OCI-LY7 (cell line): ENCODE measurements at regions not wholly inside any gene's neighbourhood (a gene's known extent, or its start where the extent isn't known, plus 50 kb on each side); places are given as distances from the start of the nearest gene placed in this dataset.

Experiments used
- BruUV-seq: library from RNA; stranded (reverse); fragments of 400-500 nt; replicated peaks from 2 replicates; lab custom pipeline; 2021; lab: Mats Ljungman, UMichigan
- CTCF ChIA-PET: fragments of 300-600 bp; sonication (Branson Sonifier 250); formaldehyde crosslinking; loops from one replicate; lab custom pipeline; 2022; ENCODE audit warnings: antibody characterized with exemption; ENCODE audit not compliant: unreplicated experiment; lab: Charles Lee
- POLR2A ChIA-PET: fragments of 300-600 bp; sonication (Branson Sonifier 250); formaldehyde crosslinking; loops from one replicate; lab custom pipeline; 2022; ENCODE audit warnings: antibody characterized with exemption; lab: Charles Lee
- DNase-seq: peaks from one replicate; pipeline ENCODE4 v3.0.0-alpha.2; 2015; ENCODE audit warnings: low spot score
- H2AFZ ChIP-seq: fragments of 200-600 bp; sonication (generic), shearing (Covaris generic); 2 replicates; pipeline ENCODE4 v1.6.1; 2014; ENCODE audit warnings: mild to moderate bottlenecking, antibody characterized with exemption, low read length, moderate library complexity
- H3K27ac ChIP-seq: fragments of 200-600 bp; sonication (generic); 2 replicates; pipeline ENCODE4 v1.5.1; 2014; ENCODE audit warnings: mixed run types, low read depth, mild to moderate bottlenecking, moderate library complexity, low read length, inconsistent platforms; ENCODE audit not compliant: poor library complexity, severe bottlenecking
- H3K36me3 ChIP-seq: fragments of 200-600 bp; sonication (generic); 2 replicates; pipeline ENCODE4 v1.6.1; 2014; ENCODE audit warnings: mild to moderate bottlenecking, antibody characterized with exemption, low read length, moderate library complexity, mixed read lengths; ENCODE audit not compliant: insufficient read depth
- H3K4me1 ChIP-seq: fragments of 200-600 bp; sonication (generic); 2 replicates; pipeline ENCODE4 v1.5.1; 2014; ENCODE audit warnings: mild to moderate bottlenecking, low read length; ENCODE audit not compliant: insufficient read depth, poor library complexity, severe bottlenecking
- H3K4me2 ChIP-seq: fragments of 200-600 bp; sonication (generic); 2 replicates; pipeline ENCODE4 v1.6.1; 2014; ENCODE audit warnings: mild to moderate bottlenecking, low read length
- H3K4me3 ChIP-seq: fragments of 200-600 bp; sonication (generic); 2 replicates; pipeline ENCODE4 v1.5.1; 2014; ENCODE audit warnings: mild to moderate bottlenecking, low read depth, low read length; ENCODE audit not compliant: poor library complexity, severe bottlenecking
- H3K79me2 ChIP-seq: fragments of 200-600 bp; sonication (generic); 2 replicates; pipeline ENCODE4 v1.6.1; 2016; ENCODE audit warnings: low read depth, mild to moderate bottlenecking, low read length, moderate library complexity, mixed read lengths; ENCODE audit not compliant: insufficient read depth
- H3K9me2 ChIP-seq: fragments of 200-600 bp; sonication (generic); 2 replicates; pipeline ENCODE4 v1.6.1; 2016; ENCODE audit warnings: mild to moderate bottlenecking, low read length, mixed read lengths; ENCODE audit not compliant: insufficient read depth
- H3K9me3 ChIP-seq: fragments of 200-600 bp; sonication (generic); 2 replicates; pipeline ENCODE4 v1.6.1; 2014; ENCODE audit warnings: mild to moderate bottlenecking, mixed run types, low read length, mixed read lengths
- H4K20me1 ChIP-seq: fragments of 200-600 bp; sonication (generic); 2 replicates; pipeline ENCODE4 v1.6.1; 2014; ENCODE audit warnings: mild to moderate bottlenecking, antibody characterized with exemption, low read length, moderate library complexity, mixed read lengths; ENCODE audit not compliant: insufficient read depth
- CTCF ChIP-seq: fragments of 200-600 bp; sonication (generic); conservative IDR thresholded peaks from 2 replicates; pipeline ENCODE4 v1.5.1; 2014; ENCODE audit warnings: mild to moderate bottlenecking, antibody characterized with exemption, low read length, moderate library complexity, mixed read lengths
- EZH2phosphoT487 ChIP-seq: fragments of 200-600 bp; sonication (generic); IDR thresholded peaks from 2 replicates; pipeline ENCODE4 v1.6.1; 2018; ENCODE audit warnings: low read depth, borderline replicate concordance, mild to moderate bottlenecking, mixed run types, antibody characterized with exemption, low read length, moderate library complexity, mixed read lengths
- intact Hi-C: fragments of 100-400 bp; cut with micrococcal nuclease; formaldehyde crosslinking; loops from one replicate; pipeline ENCODE4 v1.10.0; 2022; ENCODE audit not compliant: unreplicated experiment

DNA sequence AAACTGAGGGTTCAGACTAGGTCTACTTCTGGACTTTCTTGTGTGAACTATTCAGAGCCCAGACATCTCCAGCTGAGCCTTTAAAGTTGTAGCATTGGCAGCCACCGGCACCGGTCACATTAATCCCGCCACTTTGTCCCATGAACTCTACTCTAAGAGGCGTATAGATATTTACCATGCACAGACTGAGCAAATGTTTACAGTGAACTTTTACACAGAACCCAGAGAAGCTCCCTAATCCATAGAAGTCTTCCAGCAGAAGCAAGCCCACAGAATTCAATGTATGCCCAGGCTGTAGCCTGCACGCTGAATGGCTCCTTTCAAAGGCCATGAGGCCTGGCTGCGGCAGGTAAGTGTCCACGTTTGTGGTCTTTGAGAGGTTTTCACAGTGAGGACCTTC lies 466.9 kb downstream of the ENC1 start:
- Histone ChIP-seq H2AFZ (no peak overlapping the region), H3K4me2 (no peak overlapping the region), H3K4me3 (no peak overlapping the region), H3K9me3 (no peaks in the 10 kb centered on the region), H3K36me3 (no peaks in the 10 kb centered on the region), H3K4me1 (no peaks in the 10 kb centered on the region), H4K20me1 (no peaks in the 10 kb centered on the region), H3K9me2 (no peaks in the 10 kb centered on the region), H3K79me2 (no peaks in the 10 kb centered on the region), H3K27ac (no peak overlapping the region)
- no peak for DNase-seq
- ChIA-PET CTCF (no interaction called here), POLR2A (no interaction called here)
- no peak for TF ChIP-seq CTCF
- no peak for TF ChIP-seq EZH2phosphoT487
- BruUV-seq, result no TSS peak
- intact Hi-C loops, result no loop called here

DNA sequence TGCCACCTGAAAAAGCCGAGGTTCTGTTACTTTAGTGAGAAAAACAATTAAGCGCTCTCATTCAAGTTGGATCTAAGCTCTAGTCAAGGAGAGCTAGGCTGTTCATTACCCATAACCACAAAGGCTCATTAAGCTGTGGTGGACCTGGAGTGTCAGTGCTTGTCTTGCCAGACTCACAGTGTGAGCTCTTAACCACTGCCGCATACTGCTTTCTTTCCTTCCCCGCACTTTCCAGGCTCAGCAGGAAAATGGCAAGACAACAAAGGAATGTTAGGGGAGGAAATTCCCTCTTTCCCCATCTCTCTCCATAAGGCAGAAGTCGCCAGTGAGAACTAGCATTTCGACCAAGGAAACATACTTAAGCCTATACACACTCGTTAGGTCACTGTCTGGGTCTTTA lies 467.3 kb downstream of the ENC1 start:
- Histone ChIP-seq H3K4me3 (no peak overlapping the region), H2AFZ (no peak overlapping the region), H4K20me1 (no peaks in the 10 kb centered on the region), H3K27ac (no peak overlapping the region), H3K36me3 (no peaks in the 10 kb centered on the region), H3K9me3 (no peaks in the 10 kb centered on the region), H3K4me1 (no peaks in the 10 kb centered on the region), H3K4me2 (no peak overlapping the region), H3K79me2 (no peaks in the 10 kb centered on the region), H3K9me2 (no peaks in the 10 kb centered on the region)
- POLR2A ChIA-PET, result no interaction called here
- DNase-seq, result no peak
- intact Hi-C loops, result no loop called here
- BruUV-seq, result no TSS peak
- CTCF ChIA-PET, result no interaction called here
- TF ChIP-seq EZH2phosphoT487 (no peak), CTCF (no peak)

DNA sequence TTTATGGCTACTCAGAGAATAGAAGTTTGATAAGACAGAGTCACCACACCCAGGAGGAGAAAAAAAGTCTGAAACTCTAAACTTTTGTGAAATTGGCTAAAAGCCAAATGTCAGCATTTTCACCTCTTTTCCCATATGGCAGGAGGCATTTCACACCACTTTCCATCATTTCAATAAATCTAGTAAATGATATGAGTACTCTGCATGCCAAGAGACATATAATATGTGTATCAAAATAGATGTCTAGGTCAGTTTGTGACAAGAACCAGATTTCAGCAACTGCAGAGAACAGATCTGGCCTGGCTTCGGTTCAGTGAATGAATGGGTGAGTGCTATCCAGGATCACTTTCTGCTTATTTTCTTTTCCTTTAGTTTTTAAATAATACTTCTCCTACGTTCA lies 470.8 kb downstream of the ENC1 start:
- Histone ChIP-seq H3K4me1 (no peaks in the 10 kb centered on the region), H3K4me2 (no peak overlapping the region), H2AFZ (no peak overlapping the region), H3K9me3 (no peaks in the 10 kb centered on the region), H3K4me3 (no peak overlapping the region), H3K9me2 (no peaks in the 10 kb centered on the region), H3K79me2 (no peaks in the 10 kb centered on the region), H4K20me1 (no peaks in the 10 kb centered on the region), H3K36me3 (no peaks in the 10 kb centered on the region), H3K27ac (no peak overlapping the region)
- POLR2A ChIA-PET, result no interaction called here
- BruUV-seq, result no TSS peak
- intact Hi-C loops, result no loop called here
- DNase-seq, result no peak
- CTCF ChIA-PET, result no interaction called here
- TF ChIP-seq EZH2phosphoT487 (no peak), CTCF (no peak)
